Neural cell (in vitro differentiated cells): ENCODE measurements at regions not wholly inside any gene's neighbourhood (a gene's known extent, or its start where the extent isn't known, plus 50 kb on each side); places are given as distances from the start of the nearest gene placed in this dataset.

Experiments used
- H2AFZ ChIP-seq: fragments of 200-600, 300-800 bp; sonication (generic), shearing (Covaris generic); 2 replicates; pipeline ENCODE4 v1.6.0; 2014; ENCODE audit warnings: low read depth, mild to moderate bottlenecking, antibody characterized with exemption, low read length, moderate library complexity
- H3F3A ChIP-seq: fragments of 200-600 bp; shearing (Covaris generic); 2 replicates; pipeline ENCODE4 v1.6.1; 2016; ENCODE audit warnings: mild to moderate bottlenecking, moderate library complexity, mixed read lengths, antibody characterized with exemption, low read length; ENCODE audit not compliant: insufficient read depth, poor library complexity, severe bottlenecking
- H3K27ac ChIP-seq: fragments of 200-600, 300-800 bp; sonication (generic), shearing (Covaris generic); 2 replicates; pipeline ENCODE4 v1.5.1; 2014; ENCODE audit warnings: mild to moderate bottlenecking, low read length, moderate library complexity
- H3K27me3 ChIP-seq: fragments of 300-800, 200-600 bp; sonication (generic), shearing (Covaris generic); 2 replicates; pipeline ENCODE4 v1.6.0; 2014; ENCODE audit warnings: mild to moderate bottlenecking, low read depth, low read length, moderate library complexity; ENCODE audit not compliant: insufficient read depth
- H3K36me3 ChIP-seq: fragments of 300-800, 200-600 bp; sonication (generic), shearing (Covaris generic); 2 replicates; pipeline ENCODE4 v1.5.1; 2014; ENCODE audit warnings: mild to moderate bottlenecking, antibody characterized with exemption, low read length, moderate library complexity; ENCODE audit not compliant: insufficient read depth
- H3K4me2 ChIP-seq: fragments of 300-800, 200-600 bp; sonication (generic), shearing (Covaris generic); 2 replicates; pipeline ENCODE4 v1.6.0; 2014; ENCODE audit warnings: mild to moderate bottlenecking, low read length
- H3K4me3 ChIP-seq: fragments of 300-800, 200-600 bp; sonication (generic), shearing (Covaris generic); 2 replicates; pipeline ENCODE4 v1.5.1; 2014; ENCODE audit warnings: mild to moderate bottlenecking, low read length, moderate library complexity
- H3K79me2 ChIP-seq: fragments of 200-600 bp; shearing (Covaris generic); replicated peaks from 2 replicates; pipeline ENCODE4 v1.6.0; 2014; ENCODE audit warnings: mild to moderate bottlenecking, low read length, moderate library complexity; ENCODE audit not compliant: insufficient read depth
- H3K9ac ChIP-seq: fragments of 300-800, 200-600 bp; sonication (generic), shearing (Covaris generic); 2 replicates; pipeline ENCODE4 v1.6.1; 2016; ENCODE audit warnings: mild to moderate bottlenecking, low read length, mixed read lengths
- H3K9me2 ChIP-seq: fragments of 200-600 bp; shearing (Covaris generic); 2 replicates; pipeline ENCODE4 v1.6.1; 2016; ENCODE audit warnings: mild to moderate bottlenecking, low read length, mixed read lengths; ENCODE audit not compliant: insufficient read depth
- H3K9me3 ChIP-seq: fragments of 200-600, 300-800 bp; sonication (generic), shearing (Covaris generic); 2 replicates; pipeline ENCODE4 v1.6.1; 2016; ENCODE audit warnings: mild to moderate bottlenecking, mixed run types, low read length, moderate library complexity, mixed read lengths
- H4K20me1 ChIP-seq: fragments of 200-600 bp; shearing (Covaris generic); 2 replicates; pipeline ENCODE4 v1.6.1; 2016; ENCODE audit warnings: mild to moderate bottlenecking, mixed run types; ENCODE audit not compliant: insufficient read depth
- CTCF ChIP-seq: fragments of 450-650 bp; IDR thresholded peaks from 2 replicates; pipeline ENCODE4 v1.5.1; 2014; ENCODE audit warnings: antibody characterized with exemption, mild to moderate bottlenecking, moderate library complexity; ENCODE audit not compliant: poor library complexity, severe bottlenecking
- EP300 ChIP-seq: fragments of 450-650 bp; conservative IDR thresholded peaks from 2 replicates; pipeline ENCODE4 v1.6.1; 2014; ENCODE audit warnings: antibody characterized with exemption, mild to moderate bottlenecking, moderate library complexity; ENCODE audit not compliant: poor library complexity, severe bottlenecking
- EZH2 ChIP-seq: fragments of 200-600, 300-800 bp; shearing (Covaris generic), sonication (generic); IDR thresholded peaks from 2 replicates; pipeline ENCODE4 v1.6.1; 2014; ENCODE audit warnings: antibody characterized with exemption, low read length, borderline replicate concordance, mild to moderate bottlenecking; ENCODE audit not compliant: insufficient read depth, poor library complexity, severe bottlenecking
- MXI1 ChIP-seq: fragments of 450-650 bp; conservative IDR thresholded peaks from 2 replicates; pipeline ENCODE4 v1.6.1; 2014; ENCODE audit warnings: antibody characterized with exemption, mild to moderate bottlenecking; ENCODE audit not compliant: poor library complexity, severe bottlenecking
- POLR2AphosphoS5 ChIP-seq: IDR thresholded peaks from 2 replicates; pipeline ENCODE4 v1.6.1; 2012
- RAD21 ChIP-seq: fragments of 450-650 bp; conservative IDR thresholded peaks from 2 replicates; pipeline ENCODE4 v1.6.1; 2014; ENCODE audit warnings: antibody characterized with exemption, mild to moderate bottlenecking, moderate library complexity
- SMC3 ChIP-seq: fragments of 450-650 bp; conservative IDR thresholded peaks from 2 replicates; pipeline ENCODE4 v1.6.1; 2014; ENCODE audit warnings: antibody characterized with exemption, mild to moderate bottlenecking, moderate library complexity; ENCODE audit not compliant: poor library complexity
- TAF1 ChIP-seq: IDR thresholded peaks from 2 replicates; pipeline ENCODE4 v1.6.1; 2012; ENCODE audit warnings: low read depth
- TF ChIP-seq, protein P1 (sequence below): IDR thresholded peaks from 2 replicates; pipeline ENCODE4 v1.6.1; 2012; ENCODE audit warnings: borderline replicate concordance

GRCh38 chr15:46764851-46765250 lies 952.5 kb upstream of the SEMA6D start:
- H3K9ac ChIP-seq, result no peak overlapping the region
- TF ChIP-seq MXI1 (no peak), POLR2AphosphoS5 (peak; percentile 72)
- H2AFZ ChIP-seq, result no peak overlapping the region
- peak overlapping the region; percentile 6 for H3K4me2 ChIP-seq
- peak overlapping the region; percentile 5 for H3K4me3 ChIP-seq
- no peaks in the 10 kb centered on the region for H3K79me2 ChIP-seq
- no peaks in the 10 kb centered on the region for H4K20me1 ChIP-seq
- H3K9me3 ChIP-seq, result no peaks in the 10 kb centered on the region
- no peaks in the 10 kb centered on the region for H3K36me3 ChIP-seq
- no peaks in the 10 kb centered on the region for H3K27me3 ChIP-seq
- no peaks in the 10 kb centered on the region for H3K9me2 ChIP-seq
- no peaks in the 10 kb centered on the region for H3F3A ChIP-seq
- peak overlapping the region; percentile 49 for H3K27ac ChIP-seq

- Histone ChIP-seq H3K4me3 (no peak overlapping the region), H2AFZ (no peak overlapping the region), H3K9me2 (no peaks in the 10 kb centered on the region), H3K79me2 (no peaks in the 10 kb centered on the region), H3K27me3 (no peaks in the 10 kb centered on the region), H4K20me1 (no peaks in the 10 kb centered on the region), H3K9ac (no peak overlapping the region), H3K4me2 (no peak overlapping the region), H3F3A (no peaks in the 10 kb centered on the region), H3K27ac (no peak overlapping the region), H3K9me3 (no peaks in the 10 kb centered on the region), H3K36me3 (no peaks in the 10 kb centered on the region)
- TF ChIP-seq SMC3 (no peak), MXI1 (no peak), TAF1 (no peak)
Observed at GRCh38 chr15:46766021-46766420, 951.3 kb upstream of the SEMA6D start.

GRCh38 chr15:46768287-46768686 lies 949.0 kb upstream of the SEMA6D start:
- Histone ChIP-seq H3F3A (no peaks in the 10 kb centered on the region), H3K9ac (no peak overlapping the region), H4K20me1 (no peaks in the 10 kb centered on the region), H2AFZ (no peak overlapping the region), H3K27ac (no peak overlapping the region), H3K79me2 (no peaks in the 10 kb centered on the region), H3K27me3 (no peaks in the 10 kb centered on the region), H3K4me2 (no peak overlapping the region), H3K4me3 (no peak overlapping the region), H3K9me2 (no peaks in the 10 kb centered on the region), H3K36me3 (no peaks in the 10 kb centered on the region), H3K9me3 (no peaks in the 10 kb centered on the region)
- TF ChIP-seq TAF1 (no peak), SMC3 (no peak), RAD21 (no peak)

DNA sequence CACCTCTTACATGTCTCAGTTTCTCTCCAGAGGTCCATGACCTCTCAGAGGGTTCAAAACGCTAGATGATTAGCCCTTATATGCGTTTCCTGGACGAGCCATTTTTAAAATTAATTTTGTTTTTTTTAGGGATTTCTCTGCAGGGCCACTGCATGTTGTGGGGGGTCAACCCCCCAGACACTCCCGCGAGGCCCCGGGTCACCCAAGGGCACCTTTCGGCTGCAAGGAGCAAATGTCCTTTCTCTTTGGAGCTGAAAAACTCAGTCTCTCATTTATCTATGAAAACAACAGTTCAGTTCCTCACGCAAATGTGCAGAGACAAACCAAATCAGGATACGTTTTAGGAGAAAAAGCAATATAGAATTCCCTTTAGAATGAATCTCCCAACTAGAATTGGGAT lies 944.3 kb upstream of the SEMA6D start:
- Histone ChIP-seq H4K20me1 (no peaks in the 10 kb centered on the region), H3K36me3 (no peaks in the 10 kb centered on the region), H3K9me2 (no peaks in the 10 kb centered on the region), H3K9ac (no peak overlapping the region), H3K27me3 (no peaks in the 10 kb centered on the region), H3K79me2 (no peaks in the 10 kb centered on the region), H3F3A (no peaks in the 10 kb centered on the region), H3K4me2 (no peak overlapping the region), H3K9me3 (no peaks in the 10 kb centered on the region), H2AFZ (no peak overlapping the region), H3K4me3 (no peak overlapping the region), H3K27ac (no peak overlapping the region)
- no peak for TF ChIP-seq EP300
- TF ChIP-seq CTCF, result no peak
- TF ChIP-seq POLR2AphosphoS5, result no peak
- TF ChIP-seq MXI1, result no peak
- TF ChIP-seq TAF1, result no peak
- no peak for TF ChIP-seq RAD21
- no peak for TF ChIP-seq SMC3
- TF ChIP-seq EZH2, result no peak
- TF ChIP-seq, protein P1, sequence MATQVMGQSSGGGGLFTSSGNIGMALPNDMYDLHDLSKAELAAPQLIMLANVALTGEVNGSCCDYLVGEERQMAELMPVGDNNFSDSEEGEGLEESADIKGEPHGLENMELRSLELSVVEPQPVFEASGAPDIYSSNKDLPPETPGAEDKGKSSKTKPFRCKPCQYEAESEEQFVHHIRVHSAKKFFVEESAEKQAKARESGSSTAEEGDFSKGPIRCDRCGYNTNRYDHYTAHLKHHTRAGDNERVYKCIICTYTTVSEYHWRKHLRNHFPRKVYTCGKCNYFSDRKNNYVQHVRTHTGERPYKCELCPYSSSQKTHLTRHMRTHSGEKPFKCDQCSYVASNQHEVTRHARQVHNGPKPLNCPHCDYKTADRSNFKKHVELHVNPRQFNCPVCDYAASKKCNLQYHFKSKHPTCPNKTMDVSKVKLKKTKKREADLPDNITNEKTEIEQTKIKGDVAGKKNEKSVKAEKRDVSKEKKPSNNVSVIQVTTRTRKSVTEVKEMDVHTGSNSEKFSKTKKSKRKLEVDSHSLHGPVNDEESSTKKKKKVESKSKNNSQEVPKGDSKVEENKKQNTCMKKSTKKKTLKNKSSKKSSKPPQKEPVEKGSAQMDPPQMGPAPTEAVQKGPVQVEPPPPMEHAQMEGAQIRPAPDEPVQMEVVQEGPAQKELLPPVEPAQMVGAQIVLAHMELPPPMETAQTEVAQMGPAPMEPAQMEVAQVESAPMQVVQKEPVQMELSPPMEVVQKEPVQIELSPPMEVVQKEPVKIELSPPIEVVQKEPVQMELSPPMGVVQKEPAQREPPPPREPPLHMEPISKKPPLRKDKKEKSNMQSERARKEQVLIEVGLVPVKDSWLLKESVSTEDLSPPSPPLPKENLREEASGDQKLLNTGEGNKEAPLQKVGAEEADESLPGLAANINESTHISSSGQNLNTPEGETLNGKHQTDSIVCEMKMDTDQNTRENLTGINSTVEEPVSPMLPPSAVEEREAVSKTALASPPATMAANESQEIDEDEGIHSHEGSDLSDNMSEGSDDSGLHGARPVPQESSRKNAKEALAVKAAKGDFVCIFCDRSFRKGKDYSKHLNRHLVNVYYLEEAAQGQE, result no peak
